Keratinocyte (primary cell): ENCODE measurements at regions not wholly inside any gene's neighbourhood (a gene's known extent, or its start where the extent isn't known, plus 50 kb on each side); places are given as distances from the start of the nearest gene placed in this dataset.

Experiments
- DNase-seq: peaks from one replicate; pipeline ENCODE4 v3.0.0-alpha.2; 2011; ENCODE audit warnings: low read depth, missing footprints, low spot score
- FAIRE-seq: peaks from 2 replicates; lab custom pipeline; 2011; peaks lifted over from hg19 to GRCh38; lab: Jason Lieb, UNC
- H2AFZ ChIP-seq: 2 replicates; pipeline ENCODE4 v1.6.0; 2012; ENCODE audit warnings: low read length, control low read depth, inconsistent platforms; ENCODE audit not compliant: control insufficient read depth
- H3K27ac ChIP-seq: 2 replicates; pipeline ENCODE4 v1.5.1; 2011; ENCODE audit warnings: low read length; ENCODE audit not compliant: control insufficient read depth, insufficient read depth
- H3K27me3 ChIP-seq: 3 replicates; pipeline ENCODE4 v1.6.0; 2011; ENCODE audit warnings: low read length; ENCODE audit not compliant: control insufficient read depth, insufficient read depth; ENCODE audit errors: extremely low read depth
- H3K36me3 ChIP-seq, 2 experiments: 2 replicates in 1 of 2; 3 replicates in 1 of 2; pipeline ENCODE4 v1.5.1; 2011; ENCODE audit warnings: low read length in 2 of 2, mild to moderate bottlenecking in 1 of 2; ENCODE audit not compliant: control insufficient read depth in 2 of 2, insufficient read depth in 2 of 2; ENCODE audit errors: extremely low read depth in 1 of 2
- H3K4me1 ChIP-seq: 3 replicates; pipeline ENCODE4 v1.5.1; 2011; ENCODE audit warnings: low read length; ENCODE audit not compliant: control insufficient read depth, insufficient read depth; ENCODE audit errors: extremely low read depth
- H3K4me2 ChIP-seq: 3 replicates; pipeline ENCODE4 v1.6.0; 2011; ENCODE audit warnings: low read depth, low read length; ENCODE audit not compliant: control insufficient read depth, insufficient read depth; ENCODE audit errors: extremely low read depth
- H3K4me3 ChIP-seq, 3 experiments: fragments of 200-600 bp in 1 of 3; sonication (generic) in 1 of 3; 2 replicates in 2 of 3; 3 replicates in 1 of 3; pipeline ENCODE4 v1.5.1; 2011 to 2016; ENCODE audit warnings: low read length in 3 of 3, mild to moderate bottlenecking in 3 of 3, control low read depth in 2 of 3, inconsistent platforms in 1 of 3, low read depth in 1 of 3, mixed read lengths in 1 of 3, mixed run types in 1 of 3, moderate library complexity in 1 of 3; ENCODE audit not compliant: control insufficient read depth in 2 of 3, insufficient read depth in 2 of 3; ENCODE audit errors: extremely low read depth in 1 of 3
- H3K79me2 ChIP-seq: 2 replicates; pipeline ENCODE4 v1.6.0; 2012; ENCODE audit warnings: low read length; ENCODE audit not compliant: control insufficient read depth, insufficient read depth
- H3K9ac ChIP-seq: 3 replicates; pipeline ENCODE4 v1.6.0; 2011; ENCODE audit warnings: low read length; ENCODE audit not compliant: control insufficient read depth, insufficient read depth; ENCODE audit errors: extremely low read depth
- H3K9me1 ChIP-seq: 3 replicates; pipeline ENCODE4 v1.6.0; 2011; ENCODE audit warnings: low read length; ENCODE audit not compliant: control insufficient read depth, insufficient read depth; ENCODE audit errors: extremely low read depth
- H3K9me3 ChIP-seq: 2 replicates; pipeline ENCODE4 v1.5.1; 2012; ENCODE audit warnings: low read depth, low read length; ENCODE audit not compliant: control insufficient read depth
- H4K20me1 ChIP-seq: 3 replicates; pipeline ENCODE4 v1.6.0; 2011; ENCODE audit warnings: low read length; ENCODE audit not compliant: control insufficient read depth, insufficient read depth; ENCODE audit errors: extremely low read depth
- CTCF ChIP-seq, 3 experiments: IDR thresholded peaks in 1 of 3; conservative IDR thresholded peaks in 1 of 3; optimal IDR thresholded peaks in 1 of 3; 2 replicates in 2 of 3; 3 replicates in 1 of 3; pipeline versions ENCODE3 to v1.5.1; 2011; ENCODE audit warnings: low read length in 3 of 3, mild to moderate bottlenecking in 3 of 3, moderate library complexity in 2 of 3, control low read depth in 1 of 3, inconsistent platforms in 1 of 3; ENCODE audit not compliant: insufficient read depth in 2 of 3; ENCODE audit errors: extremely low read depth in 1 of 3
- EZH2 ChIP-seq: IDR thresholded peaks from one replicate; pipeline ENCODE4 v1.6.1; 2012; ENCODE audit warnings: inconsistent platforms, mild to moderate bottlenecking, low read length, moderate library complexity
- dilution Hi-C: fragments of 300-500 bp; cut with MboI; formaldehyde crosslinking; loops from one replicate; pipeline ENCODE4 v1.7.0; 2020; ENCODE audit warnings: low sequenced_read_pairs; ENCODE audit not compliant: extremely low pct_ligation_motif_present

DNA sequence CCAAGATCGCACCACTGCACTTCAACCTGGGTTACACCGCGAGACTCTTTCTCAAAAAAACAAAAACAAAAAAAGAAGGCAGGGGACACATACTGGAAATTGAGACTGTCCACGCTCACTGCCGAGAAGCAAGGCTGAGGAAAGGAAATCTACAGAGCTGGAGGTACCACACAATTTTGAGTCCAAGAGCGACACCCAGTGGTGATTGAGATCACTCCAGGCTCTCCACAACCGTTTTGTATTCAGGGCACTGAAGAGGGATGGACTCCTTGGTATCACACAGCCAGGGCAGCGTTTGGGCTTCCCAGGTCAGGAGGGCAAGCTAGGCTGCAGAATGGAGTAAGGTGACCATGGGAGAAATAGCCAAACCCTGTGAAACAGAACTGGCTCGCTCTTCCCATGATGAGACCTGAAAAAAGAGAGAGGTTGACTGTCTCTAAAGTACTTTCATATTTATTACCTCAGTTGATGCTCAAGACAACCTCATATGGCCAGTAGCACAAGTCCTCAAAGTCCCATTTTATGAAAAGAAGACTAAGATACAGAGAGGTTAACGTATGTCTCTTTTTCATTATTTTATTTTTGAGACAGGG lies 74.5 kb upstream of the YPEL5 start:
- no peak overlapping the region for H3K27ac ChIP-seq
- DNase-seq (peak; percentile 11), FAIRE-seq (peak; percentile 95)
- H3K4me1 ChIP-seq, result no peaks in the 10 kb centered on the region
- H3K36me3 ChIP-seq, result no peaks in the 10 kb centered on the region
- H3K9me1 ChIP-seq, result no peaks in the 10 kb centered on the region
- no peak for TF ChIP-seq EZH2
- peak; percentile 77 to 94 (median 90) for TF ChIP-seq CTCF (optimal IDR thresholded peaks at IDR 0.05 in 1 of 3, IDR thresholded peaks at IDR 0.05 in 1 of 3, conservative IDR thresholded peaks at IDR 0.05 in 1 of 3; ENCODE audit: extremely low read depth in 1 of 3, insufficient read depth in 2 of 3, low read length in 3 of 3)
- H2AFZ ChIP-seq, result no peak overlapping the region
- H3K4me2 ChIP-seq, result no peak overlapping the region
- peaks cover 10% of the 10 kb centered on the region for H3K27me3 ChIP-seq
- no peak overlapping the region for H3K9ac ChIP-seq
- dilution Hi-C loops, result no loop called here
- no peaks in the 10 kb centered on the region for H4K20me1 ChIP-seq
- no peak overlapping the region for H3K4me3 ChIP-seq
- no peaks in the 10 kb centered on the region for H3K9me3 ChIP-seq
- H3K79me2 ChIP-seq, result no peaks in the 10 kb centered on the region

- no peak for TF ChIP-seq EZH2
- TF ChIP-seq CTCF (optimal IDR thresholded peaks at IDR 0.05 in 1 of 3, IDR thresholded peaks at IDR 0.05 in 1 of 3, conservative IDR thresholded peaks at IDR 0.05 in 1 of 3; ENCODE audit: extremely low read depth in 1 of 3, insufficient read depth in 2 of 3, low read length in 3 of 3), result no peak
- no peak overlapping the region for H3K4me2 ChIP-seq
- H3K79me2 ChIP-seq, result no peaks in the 10 kb centered on the region
- FAIRE-seq (no peak), DNase-seq (no peak)
- H3K27me3 ChIP-seq, result peaks cover 10% of the 10 kb centered on the region
- H3K9ac ChIP-seq, result no peak overlapping the region
- H3K4me3 ChIP-seq, result no peak overlapping the region
- H4K20me1 ChIP-seq, result no peaks in the 10 kb centered on the region
- H3K9me3 ChIP-seq, result no peaks in the 10 kb centered on the region
- no peak overlapping the region for H3K27ac ChIP-seq
- no peaks in the 10 kb centered on the region for H3K36me3 ChIP-seq
- H3K9me1 ChIP-seq, result no peaks in the 10 kb centered on the region
- H3K4me1 ChIP-seq, result no peaks in the 10 kb centered on the region
- dilution Hi-C loops, result no loop called here
- no peak overlapping the region for H2AFZ ChIP-seq
Measured at GRCh38 chr2:30073523-30073922, 73.3 kb upstream of the YPEL5 start.
